HCT116 (cell line): ENCODE measurements at regions not wholly inside any gene's neighbourhood (a gene's known extent, or its start where the extent isn't known, plus 50 kb on each side); places are given as distances from the start of the nearest gene placed in this dataset.

Experiments used
- ATAC-seq: fragments of 200-7000 bp; cut with Tn5 transposase; 2 replicates; pipeline ENCODE4 v1.9.1; 2020; ENCODE audit warnings: mild to moderate bottlenecking, moderate library complexity
- BruUV-seq: library from RNA; stranded (reverse); fragments of 400-500 nt; replicated peaks from 2 replicates; lab custom pipeline; 2021; lab: Mats Ljungman, UMichigan
- CTCF ChIA-PET: fragments of 300-600 bp; sonication (Branson Sonifier 250); formaldehyde crosslinking; loops from one replicate; lab custom pipeline; 2021; ENCODE audit warnings: antibody characterized with exemption; lab: Charles Lee
- POLR2A ChIA-PET: fragments of 300-600, 350-600 bp; sonication (Branson Sonifier 250); formaldehyde crosslinking; loops from one replicate; lab custom pipeline; 2021; ENCODE audit warnings: antibody characterized with exemption; lab: Charles Lee
- RAD21 ChIA-PET, 2 experiments: fragments of 300-600 bp; sonication (Branson Sonifier 250); formaldehyde crosslinking; loops; one replicate each; lab custom pipeline; 2023; ENCODE audit warnings: low total read pairs in 2 of 2; ENCODE audit not compliant: uncharacterized antibody in 2 of 2, unreplicated experiment in 2 of 2, low non-redundant PET in 1 of 2; lab: Charles Lee
- DNase-seq: peaks from one replicate; pipeline ENCODE4 v3.0.0-alpha.2; 2010; ENCODE audit warnings: low read depth, low spot score
- H2AFZ ChIP-seq: fragments of 200-600 bp; shearing (Covaris generic), sonication (generic); 2 replicates; pipeline ENCODE4 v1.6.1; 2017; ENCODE audit warnings: low read depth, mixed run types, mixed read lengths, antibody characterized with exemption, low read length; ENCODE audit not compliant: poor library complexity, severe bottlenecking
- H3K27ac ChIP-seq: 2 replicates; pipeline ENCODE4 v1.5.1; 2012; ENCODE audit warnings: low read depth, low read length
- H3K27me3 ChIP-seq: fragments of 200-600 bp; sonication (generic); 2 replicates; pipeline ENCODE4 v1.6.1; 2016; ENCODE audit warnings: mixed run types, low read length, mixed read lengths; ENCODE audit not compliant: insufficient read depth
- H3K36me3 ChIP-seq, 2 experiments: fragments of 200-500 bp in 1 of 2; fragments of 200-600 bp in 1 of 2; sonication (Bioruptor generic) in 1 of 2; sonication (generic) in 1 of 2; 2 replicates each; pipeline versions ENCODE4 v1.5.1 to v1.6.1; 2014 to 2016; ENCODE audit warnings: low read length in 2 of 2, inconsistent platforms in 1 of 2, mixed read lengths in 1 of 2, mixed run types in 1 of 2; ENCODE audit not compliant: insufficient read depth in 2 of 2, control insufficient read depth in 1 of 2
- H3K4me1 ChIP-seq, 2 experiments: fragments of 200-600 bp in 1 of 2; sonication (generic) in 1 of 2; 2 replicates each; pipeline versions ENCODE4 v1.5.1 to v1.6.1; 2012 to 2017; ENCODE audit warnings: low read length in 2 of 2, inconsistent platforms in 1 of 2, mild to moderate bottlenecking in 1 of 2, mixed read lengths in 1 of 2, mixed run types in 1 of 2, moderate library complexity in 1 of 2; ENCODE audit not compliant: insufficient read depth in 2 of 2, control insufficient read depth in 1 of 2
- H3K4me2 ChIP-seq: fragments of 200-600 bp; sonication (generic); 2 replicates; pipeline ENCODE4 v1.6.1; 2017; ENCODE audit warnings: mixed run types, low read length, mixed read lengths
- H3K4me3 ChIP-seq, 2 experiments: fragments of 200-600 bp in 1 of 2; sonication (generic) in 1 of 2; replicated peaks in 1 of 2; 2 replicates each; pipeline ENCODE4 v1.5.1; 2011 to 2016; ENCODE audit warnings: low read length in 2 of 2, control low read depth in 1 of 2, low read depth in 1 of 2, mild to moderate bottlenecking in 1 of 2, mixed read lengths in 1 of 2, mixed run types in 1 of 2
- H3K79me2 ChIP-seq: fragments of 200-600 bp; sonication (generic); 2 replicates; pipeline ENCODE4 v1.6.1; 2017; ENCODE audit warnings: mild to moderate bottlenecking, mixed run types, low read length, moderate library complexity, mixed read lengths; ENCODE audit not compliant: insufficient read depth
- H3K9ac ChIP-seq: fragments of 200-600 bp; sonication (generic); 2 replicates; pipeline ENCODE4 v1.6.1; 2016; ENCODE audit warnings: low read length, mixed read lengths
- H3K9me2 ChIP-seq: fragments of 200-600 bp; sonication (generic), shearing (Covaris generic); 2 replicates; pipeline ENCODE4 v1.6.1; 2017; ENCODE audit warnings: mixed run types, mild to moderate bottlenecking, moderate library complexity; ENCODE audit not compliant: insufficient read depth
- H3K9me3 ChIP-seq, 2 experiments: fragments of 200-500 bp in 1 of 2; fragments of 200-600 bp in 1 of 2; sonication (Bioruptor generic) in 1 of 2; sonication (generic) in 1 of 2; 2 replicates each; pipeline ENCODE4 v1.6.1; 2014 to 2017; ENCODE audit warnings: low read length in 2 of 2, mixed read lengths in 2 of 2, inconsistent platforms in 1 of 2, low read depth in 1 of 2, mild to moderate bottlenecking in 1 of 2, mixed run types in 1 of 2, moderate library complexity in 1 of 2; ENCODE audit not compliant: control insufficient read depth in 1 of 2, insufficient read depth in 1 of 2
- H4K20me1 ChIP-seq: fragments of 200-600 bp; sonication (generic), shearing (Covaris generic); 2 replicates; pipeline ENCODE4 v1.6.1; 2017; ENCODE audit warnings: mixed run types, mild to moderate bottlenecking, moderate library complexity; ENCODE audit not compliant: insufficient read depth
- CEBPB ChIP-seq: IDR thresholded peaks from 2 replicates; pipeline ENCODE4 v1.6.1; 2012; ENCODE audit warnings: low read depth
- JUND ChIP-seq: IDR thresholded peaks from 2 replicates; pipeline ENCODE4 v1.6.1; 2012
- RAD21 ChIP-seq: IDR thresholded peaks from 2 replicates; pipeline ENCODE4 v1.6.1; 2012; ENCODE audit warnings: low read depth, mild to moderate bottlenecking
- SP1 ChIP-seq: IDR thresholded peaks from 2 replicates; pipeline ENCODE4 v1.6.1; 2012; ENCODE audit warnings: low read depth
- YY1 ChIP-seq: IDR thresholded peaks from 2 replicates; pipeline ENCODE4 v1.6.1; 2011; ENCODE audit warnings: low read length, low read depth, moderate library complexity, mild to moderate bottlenecking; ENCODE audit not compliant: insufficient replicate concordance; ENCODE audit errors: extremely low read depth
- ZFX ChIP-seq: fragments of 450-650 bp; IDR thresholded peaks from 2 replicates; pipeline ENCODE4 v1.6.1; 2017
- ZNF274 ChIP-seq: fragments of 200-500 bp; sonication (Bioruptor generic); IDR thresholded peaks from 2 replicates; pipeline ENCODE4 v1.6.1; 2014; ENCODE audit warnings: mild to moderate bottlenecking, low read depth, low read length, inconsistent platforms
- intact Hi-C: fragments of 100-400 bp; cut with micrococcal nuclease; formaldehyde crosslinking; loops from 2 replicates; pipeline ENCODE4 v1.10.0; 2022
- TF ChIP-seq, protein P1 (sequence below): IDR thresholded peaks from 2 replicates; pipeline ENCODE4 v1.6.1; 2012
- TF ChIP-seq, protein P2 (sequence below): IDR thresholded peaks from 2 replicates; pipeline ENCODE4 v1.6.1; 2011; ENCODE audit warnings: mild to moderate bottlenecking, low read length, moderate library complexity; ENCODE audit not compliant: insufficient replicate concordance; ENCODE audit errors: extremely low read depth
- TF ChIP-seq, protein P3 (sequence below): IDR thresholded peaks from 2 replicates; pipeline ENCODE4 v1.6.1; 2012; ENCODE audit warnings: low read depth

DNA sequence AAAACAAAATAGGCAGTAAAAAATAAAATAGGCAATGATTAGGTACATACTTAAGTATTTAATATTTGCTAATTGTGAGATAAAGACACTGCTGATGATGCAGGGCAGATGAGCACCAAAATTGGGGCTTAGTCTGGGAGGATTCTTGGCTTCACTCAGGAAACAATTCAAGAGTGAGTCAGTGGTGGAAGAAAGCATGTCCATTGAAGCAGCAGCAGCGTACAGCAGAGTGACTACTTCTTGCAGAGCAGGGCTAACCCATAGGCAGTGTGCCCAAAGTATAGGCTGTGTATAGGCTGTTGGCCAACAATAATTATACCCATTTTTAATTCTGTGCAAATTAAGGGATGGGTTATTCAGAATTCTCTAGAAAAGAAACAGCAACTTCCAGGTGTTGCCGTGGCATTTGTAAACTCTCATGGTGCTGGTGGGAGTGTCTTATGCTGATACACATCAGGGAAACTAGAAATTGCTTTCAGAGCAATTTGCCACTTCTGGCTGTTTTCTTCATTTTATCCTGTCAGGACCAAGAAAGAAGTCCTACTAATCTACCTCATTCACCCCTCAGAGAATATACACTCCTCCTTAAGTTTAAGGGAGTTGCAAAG is 317.3 kb upstream of the NAALADL2 start (continued):
- TF ChIP-seq, protein P1, sequence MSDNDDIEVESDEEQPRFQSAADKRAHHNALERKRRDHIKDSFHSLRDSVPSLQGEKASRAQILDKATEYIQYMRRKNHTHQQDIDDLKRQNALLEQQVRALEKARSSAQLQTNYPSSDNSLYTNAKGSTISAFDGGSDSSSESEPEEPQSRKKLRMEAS: no peak
- TF ChIP-seq CEBPB (no peak), YY1 (no peak), RAD21 (no peak)
- TF ChIP-seq, protein P2, sequence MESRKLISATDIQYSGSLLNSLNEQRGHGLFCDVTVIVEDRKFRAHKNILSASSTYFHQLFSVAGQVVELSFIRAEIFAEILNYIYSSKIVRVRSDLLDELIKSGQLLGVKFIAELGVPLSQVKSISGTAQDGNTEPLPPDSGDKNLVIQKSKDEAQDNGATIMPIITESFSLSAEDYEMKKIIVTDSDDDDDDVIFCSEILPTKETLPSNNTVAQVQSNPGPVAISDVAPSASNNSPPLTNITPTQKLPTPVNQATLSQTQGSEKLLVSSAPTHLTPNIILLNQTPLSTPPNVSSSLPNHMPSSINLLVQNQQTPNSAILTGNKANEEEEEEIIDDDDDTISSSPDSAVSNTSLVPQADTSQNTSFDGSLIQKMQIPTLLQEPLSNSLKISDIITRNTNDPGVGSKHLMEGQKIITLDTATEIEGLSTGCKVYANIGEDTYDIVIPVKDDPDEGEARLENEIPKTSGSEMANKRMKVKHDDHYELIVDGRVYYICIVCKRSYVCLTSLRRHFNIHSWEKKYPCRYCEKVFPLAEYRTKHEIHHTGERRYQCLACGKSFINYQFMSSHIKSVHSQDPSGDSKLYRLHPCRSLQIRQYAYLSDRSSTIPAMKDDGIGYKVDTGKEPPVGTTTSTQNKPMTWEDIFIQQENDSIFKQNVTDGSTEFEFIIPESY: no peak

DNA sequence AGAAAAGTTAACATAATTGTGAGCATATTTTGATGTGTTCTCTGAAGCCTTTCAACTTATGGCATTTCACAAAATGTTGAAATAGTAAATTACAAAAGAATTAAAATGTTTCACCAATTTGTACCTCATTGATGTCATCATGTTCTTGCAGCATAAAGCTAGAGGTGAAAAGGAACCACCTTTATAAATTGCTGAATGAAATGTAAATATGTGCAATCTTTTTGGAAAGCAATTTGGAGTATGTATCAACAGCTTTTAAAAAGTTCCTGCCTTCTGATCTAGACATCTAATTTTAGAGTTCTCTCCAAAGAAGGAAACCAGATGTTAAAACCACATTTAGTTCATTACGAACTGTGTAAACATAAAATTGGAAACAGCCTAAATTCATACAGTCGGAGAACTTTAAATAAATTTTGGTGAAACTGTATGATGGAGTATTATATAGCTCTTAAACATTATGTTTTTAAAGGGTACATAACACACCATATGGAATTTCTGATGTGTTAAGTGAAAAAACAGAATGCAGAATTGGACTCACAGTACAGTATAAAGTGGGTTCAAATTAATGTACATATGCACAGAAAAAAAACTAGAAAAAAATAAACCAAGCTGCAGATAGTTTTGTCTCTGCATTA is 311.2 kb upstream of the NAALADL2 start:
- POLR2A ChIA-PET: no interaction called here
- intact Hi-C loops: no loop called here

More for the DNA sequence above, 311.2 kb upstream of the NAALADL2 start:
- BruUV-seq: no TSS peak
- Histone ChIP-seq H3K36me3 (no peaks in the 10 kb centered on the region), H4K20me1 (no peaks in the 10 kb centered on the region), H3K4me1 (no peaks in the 10 kb centered on the region)
- no peak for ATAC-seq
- TF ChIP-seq SP1 (no peak), ZNF274 (no peak), JUND (no peak), ZFX (no peak)
- TF ChIP-seq, protein P3, sequence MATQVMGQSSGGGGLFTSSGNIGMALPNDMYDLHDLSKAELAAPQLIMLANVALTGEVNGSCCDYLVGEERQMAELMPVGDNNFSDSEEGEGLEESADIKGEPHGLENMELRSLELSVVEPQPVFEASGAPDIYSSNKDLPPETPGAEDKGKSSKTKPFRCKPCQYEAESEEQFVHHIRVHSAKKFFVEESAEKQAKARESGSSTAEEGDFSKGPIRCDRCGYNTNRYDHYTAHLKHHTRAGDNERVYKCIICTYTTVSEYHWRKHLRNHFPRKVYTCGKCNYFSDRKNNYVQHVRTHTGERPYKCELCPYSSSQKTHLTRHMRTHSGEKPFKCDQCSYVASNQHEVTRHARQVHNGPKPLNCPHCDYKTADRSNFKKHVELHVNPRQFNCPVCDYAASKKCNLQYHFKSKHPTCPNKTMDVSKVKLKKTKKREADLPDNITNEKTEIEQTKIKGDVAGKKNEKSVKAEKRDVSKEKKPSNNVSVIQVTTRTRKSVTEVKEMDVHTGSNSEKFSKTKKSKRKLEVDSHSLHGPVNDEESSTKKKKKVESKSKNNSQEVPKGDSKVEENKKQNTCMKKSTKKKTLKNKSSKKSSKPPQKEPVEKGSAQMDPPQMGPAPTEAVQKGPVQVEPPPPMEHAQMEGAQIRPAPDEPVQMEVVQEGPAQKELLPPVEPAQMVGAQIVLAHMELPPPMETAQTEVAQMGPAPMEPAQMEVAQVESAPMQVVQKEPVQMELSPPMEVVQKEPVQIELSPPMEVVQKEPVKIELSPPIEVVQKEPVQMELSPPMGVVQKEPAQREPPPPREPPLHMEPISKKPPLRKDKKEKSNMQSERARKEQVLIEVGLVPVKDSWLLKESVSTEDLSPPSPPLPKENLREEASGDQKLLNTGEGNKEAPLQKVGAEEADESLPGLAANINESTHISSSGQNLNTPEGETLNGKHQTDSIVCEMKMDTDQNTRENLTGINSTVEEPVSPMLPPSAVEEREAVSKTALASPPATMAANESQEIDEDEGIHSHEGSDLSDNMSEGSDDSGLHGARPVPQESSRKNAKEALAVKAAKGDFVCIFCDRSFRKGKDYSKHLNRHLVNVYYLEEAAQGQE: no peak
- TF ChIP-seq, all 23 proteins: peak for 0
- no peak overlapping the region for H2AFZ ChIP-seq
- ChIA-PET RAD21 (no interaction called here), CTCF (no interaction called here)
- no peak overlapping the region for H3K4me3 ChIP-seq
- no peak overlapping the region for H3K27ac ChIP-seq
- no peak overlapping the region for H3K9ac ChIP-seq
- no peaks in the 10 kb centered on the region for H3K9me3 ChIP-seq
- H3K27me3 ChIP-seq: no peaks in the 10 kb centered on the region
- no peaks in the 10 kb centered on the region for H3K9me2 ChIP-seq
- no peaks in the 10 kb centered on the region for H3K79me2 ChIP-seq
- DNase-seq: no peak
- H3K4me2 ChIP-seq: no peak overlapping the region
